ENCODE measurements at regions not wholly inside any gene's neighbourhood (a gene's known extent, or its start where the extent isn't known, plus 50 kb on each side); places are given as distances from the start of the nearest gene placed in this dataset.

- TF ChIP-seq POLR2AphosphoS5 (IDR thresholded peaks at IDR 0.05; ENCODE audit: borderline replicate concordance, low read depth, low read length), result no peak
- TF ChIP-seq FOXP2 (optimal IDR thresholded peaks at IDR 0.05; ENCODE audit: control extremely low read depth, extremely low read length, insufficient read depth), result no peak
- no peak for TF ChIP-seq EZH2 (IDR thresholded peaks at IDR 0.05)
Measured at GRCh38 chr3:190197346-190197763, 76.7 kb upstream of the P3H2 start.

Measured in SK-N-MC (cell line).